H9 (cell line): ENCODE measurements at regions not wholly inside any gene's neighbourhood (a gene's known extent, or its start where the extent isn't known, plus 50 kb on each side); places are given as distances from the start of the nearest gene placed in this dataset.

Experiments
- DNase-seq: peaks from one replicate; pipeline ENCODE4 v3.0.0-alpha.2; 2017
- H2AFZ ChIP-seq: one replicate; pipeline ENCODE4 v1.6.1; 2013; ENCODE audit warnings: mild to moderate bottlenecking, low read length, control low read depth, moderate library complexity
- H2AK5ac ChIP-seq: 2 replicates; pipeline ENCODE4 v1.6.1; 2013; ENCODE audit warnings: low read length, control low read depth, mixed read lengths; ENCODE audit not compliant: insufficient read length
- H2BK120ac ChIP-seq: one replicate; pipeline ENCODE4 v1.6.1; 2013; ENCODE audit warnings: low read depth, mild to moderate bottlenecking, low read length, control low read depth, inconsistent platforms; ENCODE audit not compliant: poor library complexity, severe bottlenecking
- H2BK12ac ChIP-seq: 2 replicates; pipeline ENCODE4 v1.6.1; 2013; ENCODE audit warnings: low read length, control low read depth, mixed read lengths, low read depth; ENCODE audit not compliant: insufficient read length
- H2BK15ac ChIP-seq: 2 replicates; pipeline ENCODE4 v1.6.1; 2013; ENCODE audit warnings: low read depth, low read length, control low read depth
- H2BK20ac ChIP-seq: one replicate; pipeline ENCODE4 v1.6.1; 2013; ENCODE audit warnings: low read depth, mild to moderate bottlenecking, low read length, control low read depth, inconsistent platforms; ENCODE audit not compliant: poor library complexity, severe bottlenecking
- H2BK5ac ChIP-seq: 2 replicates; pipeline ENCODE4 v1.6.1; 2013; ENCODE audit warnings: low read length, control low read depth, mixed read lengths; ENCODE audit not compliant: insufficient read length
- H3K14ac ChIP-seq: 2 replicates; pipeline ENCODE4 v1.6.1; 2013; ENCODE audit warnings: low read length, control low read depth; ENCODE audit not compliant: insufficient read depth
- H3K18ac ChIP-seq: 2 replicates; pipeline ENCODE4 v1.6.1; 2013; ENCODE audit warnings: low read depth, mild to moderate bottlenecking, mixed read lengths, low read length, control low read depth; ENCODE audit not compliant: insufficient read length
- H3K23ac ChIP-seq: 2 replicates; pipeline ENCODE4 v1.6.1; 2013; ENCODE audit warnings: low read length, control low read depth, mixed read lengths, low read depth; ENCODE audit not compliant: insufficient read length
- H3K23me2 ChIP-seq: 2 replicates; pipeline ENCODE4 v1.6.1; 2013; ENCODE audit warnings: low read depth, mild to moderate bottlenecking, mixed read lengths, low read length, control low read depth; ENCODE audit not compliant: insufficient read length, poor library complexity, severe bottlenecking
- H3K27ac ChIP-seq: 2 replicates; pipeline ENCODE4 v1.5.1; 2013; ENCODE audit warnings: low read length, control low read depth, mixed read lengths, low read depth; ENCODE audit not compliant: insufficient read length
- H3K27me3 ChIP-seq: 2 replicates; pipeline ENCODE4 v1.6.1; 2013; ENCODE audit warnings: low read length, control low read depth, inconsistent platforms; ENCODE audit not compliant: insufficient read depth
- H3K4ac ChIP-seq: 2 replicates; pipeline ENCODE4 v1.6.1; 2013; ENCODE audit warnings: low read depth, mild to moderate bottlenecking, control low read depth, inconsistent platforms, low read length, moderate library complexity
- H3K4me1 ChIP-seq: 2 replicates; pipeline ENCODE4 v1.6.1; 2013; ENCODE audit warnings: low read length, control low read depth, inconsistent platforms; ENCODE audit not compliant: insufficient read depth
- H3K4me2 ChIP-seq: 2 replicates; pipeline ENCODE4 v1.6.1; 2013; ENCODE audit warnings: low read length, control low read depth, mixed read lengths; ENCODE audit not compliant: insufficient read length, insufficient read depth
- H3K56ac ChIP-seq: 2 replicates; pipeline ENCODE4 v1.6.1; 2013; ENCODE audit warnings: low read depth, mild to moderate bottlenecking, mixed read lengths, low read length, control low read depth; ENCODE audit not compliant: insufficient read length
- H3K79me1 ChIP-seq: 2 replicates; pipeline ENCODE4 v1.6.1; 2013; ENCODE audit warnings: low read depth, mild to moderate bottlenecking, moderate library complexity, low read length, control low read depth, inconsistent platforms; ENCODE audit not compliant: insufficient read depth, poor library complexity, severe bottlenecking
- H3K79me2 ChIP-seq: 2 replicates; pipeline ENCODE4 v1.6.1; 2013; ENCODE audit warnings: low read length, control low read depth, inconsistent platforms; ENCODE audit not compliant: insufficient read depth
- H3K9ac ChIP-seq: 2 replicates; pipeline ENCODE4 v1.6.1; 2013; ENCODE audit warnings: low read length, control low read depth, mixed read lengths; ENCODE audit not compliant: insufficient read length; ENCODE audit errors: extremely low read depth
- H3K9me3 ChIP-seq: one replicate; pipeline ENCODE4 v1.6.1; 2013; ENCODE audit warnings: low read depth, low read length, inconsistent platforms; ENCODE audit not compliant: control insufficient read depth
- H3T11ph ChIP-seq: one replicate; pipeline ENCODE4 v1.6.1; 2013; ENCODE audit warnings: mild to moderate bottlenecking, low read length, control low read depth, inconsistent platforms
- H4K20me1 ChIP-seq: one replicate; pipeline ENCODE4 v1.6.1; 2013; ENCODE audit not compliant: control insufficient read depth, insufficient read length, insufficient read depth
- H4K5ac ChIP-seq: 2 replicates; pipeline ENCODE4 v1.6.1; 2013; ENCODE audit warnings: low read depth, mild to moderate bottlenecking, mixed read lengths, low read length, control low read depth; ENCODE audit not compliant: insufficient read length
- H4K8ac ChIP-seq: replicated peaks from 2 replicates; pipeline ENCODE4 v1.6.1; 2013; ENCODE audit warnings: low read length, control low read depth, mixed read lengths, low read depth; ENCODE audit not compliant: insufficient read length
- H4K91ac ChIP-seq: 2 replicates; pipeline ENCODE4 v1.6.1; 2013; ENCODE audit warnings: low read depth, mild to moderate bottlenecking, moderate library complexity, mixed read lengths, low read length, control low read depth; ENCODE audit not compliant: insufficient read length
- H3K27ac Mint-ChIP-seq, 3 experiments: 2 replicates in 2 of 3; 3 replicates in 1 of 3; pipeline ENCODE4 v1.8.0; 2020 to 2021; ENCODE audit warnings: mixed read lengths in 3 of 3, mild to moderate bottlenecking in 1 of 3, moderate library complexity in 1 of 3
- H3K27me3 Mint-ChIP-seq: 2 replicates; pipeline ENCODE4 v1.8.0; 2021; ENCODE audit warnings: low read depth, mild to moderate bottlenecking, moderate library complexity, mixed read lengths
- H3K36me3 Mint-ChIP-seq, 3 experiments: 2 replicates in 2 of 3; 3 replicates in 1 of 3; pipeline ENCODE4 v1.8.0; 2020 to 2021; ENCODE audit warnings: low read depth in 3 of 3, mixed read lengths in 3 of 3; ENCODE audit not compliant: insufficient read depth in 1 of 3
- H3K4me1 Mint-ChIP-seq, 2 experiments: 2 replicates each; pipeline ENCODE4 v1.8.0; 2020; ENCODE audit warnings: mixed read lengths in 2 of 2
- H3K4me3 Mint-ChIP-seq, 2 experiments: 2 replicates in 1 of 2; 3 replicates in 1 of 2; pipeline ENCODE4 v1.8.0; 2020 to 2021; ENCODE audit warnings: mild to moderate bottlenecking in 2 of 2, mixed read lengths in 2 of 2, moderate library complexity in 1 of 2
- H3K9me3 Mint-ChIP-seq, 2 experiments: 2 replicates in 1 of 2; 3 replicates in 1 of 2; pipeline ENCODE4 v1.8.0; 2020; ENCODE audit warnings: mild to moderate bottlenecking in 2 of 2, mixed read lengths in 2 of 2, moderate library complexity in 1 of 2
- WGBS: extraction: QIAGEN DNeasy Blood & Tissue Kit; methylation state at CpG from one replicate; pipeline ENCODE4 v1.1.7; 2013; ENCODE audit warnings: missing lambda C conversion rate, low lambda C conversion rate, mixed read lengths; ENCODE audit not compliant: insufficient read length; ENCODE audit errors: extremely low coverage; 5-methylcytosine and 5-hydroxymethylcytosine counted together
- TF ChIP-seq, protein P1 (sequence below): fragments of 200-600 bp; sonication (generic); conservative IDR thresholded peaks from 3 replicates; pipeline ENCODE4 v1.8.0; 2021; ENCODE audit warnings: antibody characterized with exemption, mild to moderate bottlenecking

DNA sequence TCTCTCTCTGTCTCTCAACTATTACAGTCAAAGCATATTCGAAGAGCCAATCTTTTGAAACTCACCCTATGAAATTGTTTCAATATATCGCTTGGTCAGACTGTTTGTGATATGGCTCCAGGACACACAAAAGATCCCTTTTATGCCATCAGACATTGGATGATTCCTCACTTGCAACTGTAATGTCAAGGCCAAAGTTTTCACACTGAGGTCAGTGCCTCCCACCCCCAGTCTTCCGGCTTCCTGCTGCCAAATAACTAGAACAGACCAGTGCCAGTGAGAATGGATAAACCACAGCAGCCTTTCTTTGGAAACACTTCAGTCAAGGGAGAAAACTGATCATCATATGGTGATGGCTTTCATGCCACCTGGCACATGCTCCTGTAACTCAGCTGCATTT is 321.9 kb upstream of the ZFHX3 start:
- no peak overlapping the region for H4K8ac ChIP-seq
- TF ChIP-seq, protein P1, sequence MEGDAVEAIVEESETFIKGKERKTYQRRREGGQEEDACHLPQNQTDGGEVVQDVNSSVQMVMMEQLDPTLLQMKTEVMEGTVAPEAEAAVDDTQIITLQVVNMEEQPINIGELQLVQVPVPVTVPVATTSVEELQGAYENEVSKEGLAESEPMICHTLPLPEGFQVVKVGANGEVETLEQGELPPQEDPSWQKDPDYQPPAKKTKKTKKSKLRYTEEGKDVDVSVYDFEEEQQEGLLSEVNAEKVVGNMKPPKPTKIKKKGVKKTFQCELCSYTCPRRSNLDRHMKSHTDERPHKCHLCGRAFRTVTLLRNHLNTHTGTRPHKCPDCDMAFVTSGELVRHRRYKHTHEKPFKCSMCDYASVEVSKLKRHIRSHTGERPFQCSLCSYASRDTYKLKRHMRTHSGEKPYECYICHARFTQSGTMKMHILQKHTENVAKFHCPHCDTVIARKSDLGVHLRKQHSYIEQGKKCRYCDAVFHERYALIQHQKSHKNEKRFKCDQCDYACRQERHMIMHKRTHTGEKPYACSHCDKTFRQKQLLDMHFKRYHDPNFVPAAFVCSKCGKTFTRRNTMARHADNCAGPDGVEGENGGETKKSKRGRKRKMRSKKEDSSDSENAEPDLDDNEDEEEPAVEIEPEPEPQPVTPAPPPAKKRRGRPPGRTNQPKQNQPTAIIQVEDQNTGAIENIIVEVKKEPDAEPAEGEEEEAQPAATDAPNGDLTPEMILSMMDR = no peak
- WGBS = no CpG with 5 or more reads among the region's 3 CpGs
- no peak overlapping the region for H3K14ac ChIP-seq
- Mint-ChIP-seq H3K36me3 (no peaks in the 10 kb centered on the region), H3K9me3 (no peaks in the 10 kb centered on the region), H3K4me3 (no peak overlapping the region), H3K27me3 (peaks cover 4% of the 10 kb centered on the region), H3K27ac (no peak overlapping the region), H3K4me1 (peaks cover 0 to 5% of the 10 kb centered on the region in 2 experiments; a peak in 2 of 4 replicates)
- H3K56ac ChIP-seq = no peak overlapping the region
- no peaks in the 10 kb centered on the region for H3K79me1 ChIP-seq
- H4K5ac ChIP-seq = no peak overlapping the region
- H2BK5ac ChIP-seq = no peak overlapping the region
- no peaks in the 10 kb centered on the region for H3K4me1 ChIP-seq
- H3T11ph ChIP-seq = no peak overlapping the region
- H4K20me1 ChIP-seq = no peaks in the 10 kb centered on the region
- H2BK12ac ChIP-seq = no peak overlapping the region
- no peak for DNase-seq
- no peak overlapping the region for H2AFZ ChIP-seq
- H2AK5ac ChIP-seq = no peak overlapping the region
- no peak overlapping the region for H3K23ac ChIP-seq
- no peak overlapping the region for H3K27ac ChIP-seq
- H2BK120ac ChIP-seq = no peak overlapping the region
- no peaks in the 10 kb centered on the region for H3K9me3 ChIP-seq
- H3K18ac ChIP-seq = no peak overlapping the region
- no peaks in the 10 kb centered on the region for H3K27me3 ChIP-seq
- H4K91ac ChIP-seq = no peak overlapping the region
- H3K4ac ChIP-seq = no peak overlapping the region
- no peaks in the 10 kb centered on the region for H3K23me2 ChIP-seq
- H3K4me2 ChIP-seq = no peak overlapping the region
- H2BK20ac ChIP-seq = no peak overlapping the region
- no peaks in the 10 kb centered on the region for H3K79me2 ChIP-seq
- H3K9ac ChIP-seq = no peak overlapping the region
- H2BK15ac ChIP-seq = no peak overlapping the region
